Activated T-helper 2 cell treated with anti-CD3 and anti-CD28 coated beads, Interferon-gamma antibody, Interleukin-2, Interleukin-4, amounts not matched to agents 10 μg/mL and 5 μg/mL and 100 μg/mL, durations not matched to agents 14 hours and 24 hours and 36 hours (primary cell): ENCODE measurements at regions not wholly inside any gene's neighbourhood (a gene's known extent, or its start where the extent isn't known, plus 50 kb on each side); places are given as distances from the start of the nearest gene placed in this dataset.

ENCODE experiments used
- DNase-seq: peaks from one replicate; pipeline ENCODE4 v3.0.0; 2021; ENCODE audit warnings: low spot score
- H3K27ac Mint-ChIP-seq: one replicate; pipeline ENCODE4 v1.8.0; 2021; ENCODE audit warnings: mixed read lengths
- H3K27me3 Mint-ChIP-seq: one replicate; pipeline ENCODE4 v1.8.0; 2021; ENCODE audit warnings: low read depth, mixed read lengths
- H3K36me3 Mint-ChIP-seq: one replicate; pipeline ENCODE4 v1.8.0; 2021; ENCODE audit warnings: low read depth, mixed read lengths
- H3K4me1 Mint-ChIP-seq: one replicate; pipeline ENCODE4 v1.8.0; 2021; ENCODE audit warnings: low read depth, mixed read lengths
- H3K4me3 Mint-ChIP-seq: one replicate; pipeline ENCODE4 v1.8.0; 2021; ENCODE audit warnings: low read depth, mild to moderate bottlenecking, moderate library complexity, mixed read lengths
- H3K9me3 Mint-ChIP-seq: one replicate; pipeline ENCODE4 v1.8.0; 2021; ENCODE audit warnings: mixed read lengths
- intact Hi-C: fragments of 100-400 bp; cut with micrococcal nuclease; formaldehyde crosslinking; loops from one replicate; pipeline ENCODE4 v1.15.1; 2023

DNA sequence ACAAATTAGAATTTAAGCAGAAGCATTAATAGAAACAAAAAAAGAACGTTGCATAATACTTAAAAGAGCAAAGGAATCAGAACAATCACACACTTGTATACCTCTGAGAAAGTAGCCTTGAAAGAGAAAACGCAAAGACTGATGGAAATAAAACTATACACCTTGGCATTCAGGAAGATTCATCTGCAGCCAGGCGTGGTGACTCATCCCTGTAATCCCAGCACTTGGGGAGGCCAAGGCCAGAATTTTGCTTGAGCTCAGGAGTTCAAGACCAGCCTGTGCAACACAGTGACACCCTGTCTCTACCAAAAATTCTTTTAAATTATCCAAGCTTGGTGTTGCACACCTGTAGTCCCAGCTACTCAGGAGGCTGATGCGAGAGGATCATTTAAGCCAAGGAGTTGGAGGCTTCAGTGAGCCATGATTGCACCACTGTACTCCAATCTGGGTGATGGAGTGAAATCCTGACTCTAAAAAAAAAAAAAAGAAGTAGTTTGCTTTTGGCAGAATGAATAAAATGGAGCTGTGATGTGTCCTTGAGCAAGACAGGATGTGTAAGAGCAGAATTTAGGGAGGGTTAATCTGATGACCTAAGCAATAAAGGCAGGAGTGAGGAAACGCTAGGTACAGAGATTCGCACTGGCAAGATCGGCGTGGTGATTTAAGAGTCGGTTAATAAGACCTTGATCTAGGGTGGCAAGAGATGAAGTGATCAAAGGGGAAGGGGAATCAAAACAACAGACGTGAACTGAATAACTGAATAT is 75.8 kb upstream of the NRP1 start:
- intact Hi-C loops: loop anchor here (10.0 kb wide), 1 partner anchor 75 kb away; the partner anchor contains the start of gene NRP1
- no peaks in the 10 kb centered on the region for H3K9me3 Mint-ChIP-seq
- H3K27me3 Mint-ChIP-seq: peaks cover 46% of the 10 kb centered on the region
- no peaks in the 10 kb centered on the region for H3K36me3 Mint-ChIP-seq
- H3K4me1 Mint-ChIP-seq: peaks cover 2% of the 10 kb centered on the region
- no peak overlapping the region for H3K27ac Mint-ChIP-seq
- H3K4me3 Mint-ChIP-seq: no peak overlapping the region
- no peak for DNase-seq

DNA sequence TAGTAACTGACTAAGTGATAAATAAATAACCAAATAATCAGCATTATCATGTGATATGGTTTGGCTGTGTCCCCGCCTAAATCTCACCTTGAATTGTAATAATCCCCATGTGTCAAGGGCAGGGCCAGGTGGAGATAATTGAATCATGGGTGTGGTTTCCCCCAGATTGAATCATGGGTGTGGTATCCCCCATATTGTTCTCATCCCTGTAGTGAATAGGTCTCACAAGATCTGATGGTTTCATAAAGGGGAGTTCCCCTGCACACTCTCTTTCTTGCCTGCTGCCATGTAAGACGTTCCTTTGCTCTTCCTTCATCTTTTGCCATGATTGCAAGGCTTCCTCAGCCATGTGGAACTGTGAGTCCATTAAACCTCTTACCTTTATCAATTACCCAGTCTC is 72.1 kb upstream of the NRP1 start:
- Mint-ChIP-seq H3K27ac (no peak overlapping the region), H3K36me3 (no peaks in the 10 kb centered on the region), H3K9me3 (no peaks in the 10 kb centered on the region), H3K27me3 (peaks cover 43% of the 10 kb centered on the region), H3K4me3 (no peak overlapping the region), H3K4me1 (no peaks in the 10 kb centered on the region)
- no peak for DNase-seq
- intact Hi-C loops: no loop called here

DNA sequence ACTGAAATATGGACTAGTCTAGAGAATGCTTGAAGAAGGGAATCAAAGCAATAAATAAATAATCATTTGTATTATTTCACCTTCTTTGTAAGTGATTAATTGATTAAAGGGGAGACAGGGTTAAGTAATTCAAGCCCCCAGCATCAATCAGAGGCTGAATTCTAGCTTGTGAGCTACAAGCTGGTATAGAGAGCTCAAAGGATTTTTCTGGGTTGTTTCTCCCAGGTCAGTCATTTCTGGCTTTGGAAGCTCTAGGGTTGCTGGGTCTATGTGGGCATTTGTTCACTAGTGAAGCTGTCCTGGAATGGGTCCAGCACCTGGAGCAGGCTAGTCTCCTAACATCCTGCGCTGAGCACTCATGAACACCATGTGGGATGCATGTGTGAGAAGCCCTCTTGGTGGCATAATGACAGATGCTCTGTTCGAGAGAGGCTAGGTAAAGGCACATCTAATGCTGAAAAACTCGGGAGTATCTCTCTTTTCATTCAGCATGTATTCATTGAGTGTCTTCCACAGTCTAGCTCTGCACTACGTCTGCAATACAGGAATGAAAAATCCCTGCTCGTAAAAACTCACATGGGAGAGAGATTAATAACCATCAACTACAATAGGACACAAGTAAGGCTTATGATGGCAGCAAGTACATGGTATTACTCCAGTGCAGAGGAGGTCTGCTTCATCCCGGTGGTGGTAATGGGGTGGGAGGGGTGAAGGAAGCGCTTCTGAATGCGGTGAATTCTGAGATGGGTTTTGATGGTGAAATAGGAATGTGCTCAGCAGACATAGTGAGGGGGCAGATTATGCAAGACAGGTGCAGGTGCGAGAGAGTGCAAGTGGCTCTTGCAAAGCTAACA is 68.0 kb upstream of the NRP1 start:
- Mint-ChIP-seq H3K4me3 (no peak overlapping the region), H3K27me3 (peaks cover 29% of the 10 kb centered on the region), H3K36me3 (no peaks in the 10 kb centered on the region), H3K9me3 (no peaks in the 10 kb centered on the region), H3K27ac (no peak overlapping the region), H3K4me1 (no peaks in the 10 kb centered on the region)
- no peak for DNase-seq
- intact Hi-C loops: no loop called here

DNA sequence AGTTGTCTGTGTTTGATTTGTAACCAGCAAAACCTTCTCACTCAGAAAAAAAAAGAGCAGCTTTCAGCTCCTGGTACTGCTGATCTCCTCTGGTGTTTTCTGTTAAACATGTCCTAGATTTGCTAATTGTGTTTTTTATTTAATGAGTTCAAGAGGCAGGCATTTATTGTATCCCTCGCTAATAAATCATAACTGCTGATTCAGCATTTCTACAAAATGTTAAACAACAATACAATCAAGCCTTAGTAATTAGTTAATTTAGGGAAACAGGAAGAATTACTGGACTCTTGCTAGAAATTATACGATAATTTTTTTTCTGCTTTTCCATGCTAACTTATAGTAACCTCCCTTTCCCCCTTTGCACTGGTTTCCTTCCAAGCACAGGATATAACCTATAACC is 66.8 kb upstream of the NRP1 start:
- no peak overlapping the region for H3K27ac Mint-ChIP-seq
- H3K36me3 Mint-ChIP-seq: no peaks in the 10 kb centered on the region
- peaks cover 25% of the 10 kb centered on the region for H3K27me3 Mint-ChIP-seq
- no peaks in the 10 kb centered on the region for H3K9me3 Mint-ChIP-seq
- no peak for DNase-seq
- intact Hi-C loops: no loop called here
- no peak overlapping the region for H3K4me3 Mint-ChIP-seq
- H3K4me1 Mint-ChIP-seq: no peaks in the 10 kb centered on the region

DNA sequence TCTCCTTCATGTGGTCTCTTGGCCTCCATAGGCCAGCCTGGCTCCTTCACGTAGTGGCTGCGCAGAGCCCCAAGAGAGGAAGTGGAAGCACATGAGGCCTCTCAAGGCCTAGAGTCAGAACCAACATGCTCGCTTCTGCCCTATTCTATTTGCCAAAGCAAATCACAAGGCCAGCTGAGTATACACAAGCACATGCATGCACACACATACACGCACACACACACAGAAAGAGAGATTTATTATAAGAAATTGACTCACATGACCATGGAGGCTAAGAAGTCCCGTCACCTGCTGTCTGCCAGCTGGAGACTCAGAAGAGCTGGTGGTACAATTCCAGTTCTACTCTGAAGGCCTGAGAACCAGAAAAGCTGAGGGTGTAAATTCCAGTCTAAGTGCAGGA is 64.3 kb upstream of the NRP1 start:
- Mint-ChIP-seq H3K9me3 (no peaks in the 10 kb centered on the region), H3K36me3 (no peaks in the 10 kb centered on the region), H3K4me1 (no peaks in the 10 kb centered on the region), H3K4me3 (no peak overlapping the region), H3K27ac (no peak overlapping the region), H3K27me3 (peaks cover 13% of the 10 kb centered on the region)
- intact Hi-C loops: no loop called here
- no peak for DNase-seq

DNA sequence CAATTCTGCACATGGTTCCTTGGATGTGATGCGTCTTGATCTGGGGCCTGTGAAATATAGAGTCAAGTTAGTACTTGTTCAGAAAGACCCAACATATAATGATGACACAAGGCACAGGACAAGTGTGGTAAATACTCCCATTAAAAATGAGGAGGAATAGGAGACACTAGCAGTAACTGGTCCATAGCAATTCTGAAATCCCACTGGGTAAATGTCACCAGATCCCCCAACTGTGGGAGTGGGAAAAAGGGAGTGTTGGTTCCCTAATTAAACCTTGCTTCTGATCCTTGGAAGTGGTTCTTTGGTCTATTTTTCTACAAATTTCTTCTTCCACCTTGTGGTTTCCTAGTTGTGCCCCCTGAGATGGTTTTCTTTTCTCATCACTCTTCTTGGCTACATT is 62.5 kb upstream of the NRP1 start:
- no peak overlapping the region for H3K4me3 Mint-ChIP-seq
- no peaks in the 10 kb centered on the region for H3K36me3 Mint-ChIP-seq
- peaks cover 5% of the 10 kb centered on the region for H3K27me3 Mint-ChIP-seq
- no peak overlapping the region for H3K27ac Mint-ChIP-seq
- intact Hi-C loops: no loop called here
- no peaks in the 10 kb centered on the region for H3K9me3 Mint-ChIP-seq
- H3K4me1 Mint-ChIP-seq: no peaks in the 10 kb centered on the region
- no peak for DNase-seq

DNA sequence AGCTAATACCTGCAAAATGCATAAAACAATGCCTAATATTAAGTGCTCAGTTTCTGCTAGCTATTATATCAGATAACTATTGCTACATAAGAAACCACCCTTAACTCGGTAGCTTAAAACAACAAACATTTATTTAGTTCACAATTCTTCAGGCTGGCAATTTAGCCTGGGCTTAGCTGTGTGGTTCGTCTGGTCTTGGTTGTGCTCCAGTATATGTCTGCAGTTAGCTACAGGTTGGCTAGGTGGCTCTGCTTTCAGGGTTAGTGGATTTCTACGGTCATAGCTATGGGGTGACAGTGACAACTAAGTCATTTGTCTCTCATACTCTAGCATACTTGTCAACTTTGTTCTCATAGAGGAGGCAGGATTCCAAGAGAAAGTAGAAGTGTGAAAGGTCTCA is 61.8 kb upstream of the NRP1 start:
- Mint-ChIP-seq H3K4me3 (no peak overlapping the region), H3K4me1 (no peaks in the 10 kb centered on the region), H3K27me3 (peaks cover 6% of the 10 kb centered on the region), H3K9me3 (no peaks in the 10 kb centered on the region), H3K27ac (no peak overlapping the region), H3K36me3 (no peaks in the 10 kb centered on the region)
- intact Hi-C loops: no loop called here
- DNase-seq: no peak

- intact Hi-C loops: no loop called here
- Mint-ChIP-seq H3K27me3 (peaks cover 9% of the 10 kb centered on the region), H3K4me3 (no peak overlapping the region), H3K27ac (no peak overlapping the region), H3K9me3 (no peaks in the 10 kb centered on the region), H3K36me3 (no peaks in the 10 kb centered on the region), H3K4me1 (no peaks in the 10 kb centered on the region)
- no peak for DNase-seq
These were observed 60.7 kb upstream of the NRP1 start for GRCh38 chr10:33395201-33395600.

DNA sequence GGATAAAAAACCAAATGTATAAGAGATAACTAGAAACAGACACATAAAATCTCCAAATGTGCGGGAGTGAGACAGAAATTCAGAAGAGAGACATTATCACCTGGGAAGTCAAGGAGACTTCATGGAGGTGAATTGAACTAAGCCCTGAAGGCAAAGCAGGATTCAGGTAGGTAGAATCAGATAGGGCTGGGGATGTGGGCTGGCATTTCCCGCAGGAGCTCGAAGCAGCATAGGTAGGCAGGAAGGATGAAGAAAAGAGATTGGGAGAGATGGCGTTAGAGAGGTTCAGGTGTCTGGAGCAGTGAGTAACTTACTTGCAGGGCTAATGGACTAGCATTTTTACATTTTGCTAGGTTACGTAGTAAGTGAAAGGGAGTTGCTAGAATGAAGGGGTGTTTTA is 58.2 kb upstream of the NRP1 start:
- no peak overlapping the region for H3K4me3 Mint-ChIP-seq
- no peaks in the 10 kb centered on the region for H3K36me3 Mint-ChIP-seq
- no peak overlapping the region for H3K27ac Mint-ChIP-seq
- H3K27me3 Mint-ChIP-seq: peaks cover 21% of the 10 kb centered on the region
- no peaks in the 10 kb centered on the region for H3K9me3 Mint-ChIP-seq
- intact Hi-C loops: no loop called here
- no peak for DNase-seq
- no peaks in the 10 kb centered on the region for H3K4me1 Mint-ChIP-seq

DNA sequence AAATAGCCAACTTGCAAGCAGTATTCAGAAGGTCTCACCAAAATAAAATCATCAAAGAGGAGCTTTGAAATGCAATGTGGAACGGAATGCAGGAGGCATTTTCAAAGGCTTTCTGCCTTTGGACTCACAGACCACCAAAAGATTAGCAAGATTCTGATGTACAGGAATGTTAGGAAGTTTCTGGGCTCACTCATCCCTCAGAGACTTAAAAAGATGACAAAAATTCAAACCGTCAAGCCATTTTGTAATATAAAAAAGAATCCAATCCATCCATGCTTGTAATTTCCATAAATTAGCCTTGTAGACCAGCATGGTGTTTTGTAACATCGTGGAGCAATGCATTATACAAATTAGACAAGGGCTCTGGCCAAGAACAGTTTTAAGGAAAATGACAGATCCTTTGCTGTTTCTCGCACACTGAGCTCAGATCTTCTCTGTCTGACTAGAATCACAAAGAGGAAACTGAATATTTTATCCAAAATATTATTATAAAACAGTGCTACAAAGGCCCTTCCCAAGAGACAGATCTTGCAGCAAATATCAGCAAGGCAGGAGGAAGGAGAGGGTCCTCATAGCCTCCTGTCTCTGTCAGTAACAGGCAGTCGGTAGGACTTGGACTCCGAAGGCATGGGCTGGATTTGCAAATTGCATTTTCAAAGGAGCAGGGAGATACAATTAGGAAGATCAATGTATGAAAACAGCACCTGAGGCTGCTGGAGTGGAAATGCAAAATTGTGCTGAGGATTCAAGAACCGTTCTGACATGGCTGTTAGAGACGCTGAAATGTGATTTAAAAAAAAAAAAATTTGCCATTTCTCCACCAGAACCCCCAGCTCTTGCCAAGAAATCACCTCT is 57.4 kb upstream of the NRP1 start:
- Mint-ChIP-seq H3K4me3 (no peak overlapping the region), H3K9me3 (no peaks in the 10 kb centered on the region), H3K4me1 (no peaks in the 10 kb centered on the region), H3K36me3 (no peaks in the 10 kb centered on the region), H3K27ac (no peak overlapping the region), H3K27me3 (peaks cover 18% of the 10 kb centered on the region)
- DNase-seq: no peak
- intact Hi-C loops: no loop called here

- DNase-seq: no peak
- H3K4me3 Mint-ChIP-seq: no peak overlapping the region
- no peak overlapping the region for H3K27ac Mint-ChIP-seq
- H3K4me1 Mint-ChIP-seq: no peaks in the 10 kb centered on the region
- intact Hi-C loops: no loop called here
- H3K36me3 Mint-ChIP-seq: no peaks in the 10 kb centered on the region
- H3K27me3 Mint-ChIP-seq: peaks cover 18% of the 10 kb centered on the region
- H3K9me3 Mint-ChIP-seq: no peaks in the 10 kb centered on the region
These were observed 55.6 kb upstream of the NRP1 start for GRCh38 chr10:33390046-33390445.

DNA sequence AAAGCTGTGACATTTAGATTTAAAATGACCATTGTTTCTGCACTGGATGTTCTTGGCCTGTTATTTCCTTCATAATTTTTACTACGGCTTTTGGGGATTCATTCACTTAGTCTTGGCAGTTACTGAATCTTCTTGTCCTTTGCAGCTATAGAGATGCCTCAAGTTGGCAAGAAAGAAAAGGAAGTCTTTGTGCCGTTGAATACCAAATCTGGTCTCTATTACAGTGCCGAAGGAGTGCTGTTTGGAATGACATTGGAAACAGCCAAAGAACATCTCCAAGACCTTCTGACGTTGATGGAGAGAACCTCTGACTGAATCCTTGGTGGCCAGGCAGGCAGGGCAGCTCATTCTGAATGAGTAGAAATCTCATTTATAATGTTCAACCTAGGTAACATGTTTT is 54.3 kb upstream of the NRP1 start:
- DNase-seq: no peak
- H3K4me1 Mint-ChIP-seq: no peaks in the 10 kb centered on the region
- intact Hi-C loops: no loop called here
- no peak overlapping the region for H3K4me3 Mint-ChIP-seq
- no peaks in the 10 kb centered on the region for H3K9me3 Mint-ChIP-seq
- H3K27me3 Mint-ChIP-seq: peaks cover 18% of the 10 kb centered on the region
- H3K27ac Mint-ChIP-seq: no peak overlapping the region
- H3K36me3 Mint-ChIP-seq: no peaks in the 10 kb centered on the region

GRCh38 chr10:33388382-33388781 is 53.9 kb upstream of the NRP1 start:
- peaks cover 18% of the 10 kb centered on the region for H3K27me3 Mint-ChIP-seq
- intact Hi-C loops: no loop called here
- no peaks in the 10 kb centered on the region for H3K9me3 Mint-ChIP-seq

More at GRCh38 chr10:33388382-33388781, 53.9 kb upstream of the NRP1 start:
- Mint-ChIP-seq H3K27ac (no peak overlapping the region), H3K36me3 (no peaks in the 10 kb centered on the region), H3K4me1 (no peaks in the 10 kb centered on the region), H3K4me3 (no peak overlapping the region)
- no peak for DNase-seq
